ENCODE measurements at regions not wholly inside any gene's neighbourhood (a gene's known extent, or its start where the extent isn't known, plus 50 kb on each side); places are given as distances from the start of the nearest gene placed in this dataset.

DNA sequence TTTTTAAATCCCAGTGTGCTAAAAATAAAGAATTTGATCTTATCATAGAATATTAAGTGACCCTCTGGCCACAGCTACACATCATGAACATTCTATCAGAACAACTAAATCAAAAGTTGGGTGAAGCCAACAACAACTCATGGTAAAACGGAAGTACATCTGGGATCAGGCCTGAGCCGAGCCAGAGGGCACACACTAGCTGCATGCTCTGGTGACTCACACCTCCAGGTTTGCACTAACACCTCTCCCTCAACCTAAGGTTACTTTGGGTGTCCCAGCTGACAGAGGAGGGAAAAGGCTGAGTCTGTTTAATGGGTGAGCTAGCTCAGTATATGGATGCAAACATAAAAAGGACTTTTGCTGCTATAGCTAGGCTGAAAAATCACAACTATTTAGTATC lies 281.6 kb downstream of the HGF start:
- intact Hi-C loops (cut with micrococcal nuclease) = loop anchor here (10.0 kb wide), 1 partner anchor 1117 kb away; no protein-coding TSS in a partner anchor

GRCh38 chr7:81487516-81487915 lies 282.3 kb downstream of the HGF start:
- CTCF ChIA-PET = interaction anchor here (1.5 to 8.0 kb wide), 3 partner anchors 12 to 531 kb away, joined by 5 to 78 read pairs (median 26); no protein-coding TSS in a partner anchor
- Mint-ChIP-seq H3K27ac (ENCODE audit: low read depth, unreplicated experiment) (no peak overlapping the region), H3K4me3 (ENCODE audit: unreplicated experiment) (no peak overlapping the region), H3K27me3 (ENCODE audit: insufficient read depth, unreplicated experiment) (peaks cover 11% of the 10 kb centered on the region), H3K9me3 (ENCODE audit: unreplicated experiment) (no peaks in the 10 kb centered on the region), H3K36me3 (ENCODE audit: insufficient read depth, unreplicated experiment) (no peaks in the 10 kb centered on the region), H3K4me1 (ENCODE audit: insufficient read depth, unreplicated experiment) (no peaks in the 10 kb centered on the region)
- TF ChIP-seq, protein P1, sequence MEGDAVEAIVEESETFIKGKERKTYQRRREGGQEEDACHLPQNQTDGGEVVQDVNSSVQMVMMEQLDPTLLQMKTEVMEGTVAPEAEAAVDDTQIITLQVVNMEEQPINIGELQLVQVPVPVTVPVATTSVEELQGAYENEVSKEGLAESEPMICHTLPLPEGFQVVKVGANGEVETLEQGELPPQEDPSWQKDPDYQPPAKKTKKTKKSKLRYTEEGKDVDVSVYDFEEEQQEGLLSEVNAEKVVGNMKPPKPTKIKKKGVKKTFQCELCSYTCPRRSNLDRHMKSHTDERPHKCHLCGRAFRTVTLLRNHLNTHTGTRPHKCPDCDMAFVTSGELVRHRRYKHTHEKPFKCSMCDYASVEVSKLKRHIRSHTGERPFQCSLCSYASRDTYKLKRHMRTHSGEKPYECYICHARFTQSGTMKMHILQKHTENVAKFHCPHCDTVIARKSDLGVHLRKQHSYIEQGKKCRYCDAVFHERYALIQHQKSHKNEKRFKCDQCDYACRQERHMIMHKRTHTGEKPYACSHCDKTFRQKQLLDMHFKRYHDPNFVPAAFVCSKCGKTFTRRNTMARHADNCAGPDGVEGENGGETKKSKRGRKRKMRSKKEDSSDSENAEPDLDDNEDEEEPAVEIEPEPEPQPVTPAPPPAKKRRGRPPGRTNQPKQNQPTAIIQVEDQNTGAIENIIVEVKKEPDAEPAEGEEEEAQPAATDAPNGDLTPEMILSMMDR (IDR thresholded peaks at IDR 0.05; ENCODE audit: unreplicated experiment) = no peak
- BruUV-seq (replicated peaks) = no TSS peak
- intact Hi-C loops (cut with micrococcal nuclease) = loop anchor here (10.0 kb wide), 1 partner anchor 1117 kb away; no protein-coding TSS in a partner anchor
- POLR2A ChIA-PET = interaction anchor here (1.3 kb wide), 1 partner anchor 10 kb away, joined by 4 read pairs; no protein-coding TSS in a partner anchor
- no peak for DNase-seq (ENCODE audit: unreplicated experiment)

More for the DNA sequence above, 281.6 kb downstream of the HGF start:
- Mint-ChIP-seq H3K36me3 (ENCODE audit: insufficient read depth, unreplicated experiment) (no peaks in the 10 kb centered on the region), H3K27ac (ENCODE audit: low read depth, unreplicated experiment) (no peak overlapping the region), H3K27me3 (ENCODE audit: insufficient read depth, unreplicated experiment) (peaks cover 11% of the 10 kb centered on the region), H3K9me3 (ENCODE audit: unreplicated experiment) (no peaks in the 10 kb centered on the region), H3K4me3 (ENCODE audit: unreplicated experiment) (no peak overlapping the region), H3K4me1 (ENCODE audit: insufficient read depth, unreplicated experiment) (no peaks in the 10 kb centered on the region)
- BruUV-seq (replicated peaks) = no TSS peak
- DNase-seq (ENCODE audit: unreplicated experiment) = peak; percentile 46
- TF ChIP-seq, protein P1 (IDR thresholded peaks at IDR 0.05; ENCODE audit: unreplicated experiment) = no peak
- ChIA-PET CTCF (interaction anchor here (0.5 to 8.0 kb wide), 4 partner anchors 11 to 852 kb away, joined by 3 to 78 read pairs (median 16); no protein-coding TSS in a partner anchor), POLR2A (interaction anchor here (1.3 kb wide), 1 partner anchor 11 kb away, joined by 4 read pairs; no protein-coding TSS in a partner anchor)

DNA sequence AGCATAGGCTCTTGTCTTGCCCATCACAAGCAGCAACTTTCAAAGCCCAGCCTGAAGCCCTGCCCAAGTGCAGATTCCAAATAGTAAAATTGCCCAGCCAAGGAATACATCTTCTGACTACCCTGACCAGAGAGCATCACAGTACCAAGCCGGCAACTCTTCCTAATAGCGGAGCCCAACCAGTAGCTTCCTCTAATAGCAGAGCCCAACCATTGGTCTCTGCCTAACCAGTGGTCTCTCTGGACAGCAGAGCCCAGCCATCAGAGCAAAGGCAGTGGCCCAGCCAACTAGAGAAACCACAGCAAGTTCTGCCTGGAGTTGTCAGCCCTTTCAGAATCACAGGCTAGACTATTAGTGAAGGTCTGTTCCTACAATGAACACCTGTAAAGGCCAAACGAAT lies 285.6 kb downstream of the HGF start:
- ChIA-PET CTCF (interaction anchor here (0.6 to 8.0 kb wide), 9 partner anchors 9 to 1044 kb away, joined by 3 to 78 read pairs (median 5); no protein-coding TSS in a partner anchor), POLR2A (no interaction called here)
- H3K4me3 Mint-ChIP-seq (ENCODE audit: unreplicated experiment) = no peak overlapping the region
- H3K27me3 Mint-ChIP-seq (ENCODE audit: insufficient read depth, unreplicated experiment) = peaks cover 10% of the 10 kb centered on the region
- no peaks in the 10 kb centered on the region for H3K4me1 Mint-ChIP-seq (ENCODE audit: insufficient read depth, unreplicated experiment)
- intact Hi-C loops (cut with micrococcal nuclease) = loop anchor here (5.0 to 10.0 kb wide), 2 partner anchors 1088 to 1121 kb away; no protein-coding TSS in a partner anchor
- no peak overlapping the region for H3K27ac Mint-ChIP-seq (ENCODE audit: low read depth, unreplicated experiment)
- H3K9me3 Mint-ChIP-seq (ENCODE audit: unreplicated experiment) = no peaks in the 10 kb centered on the region
- no peaks in the 10 kb centered on the region for H3K36me3 Mint-ChIP-seq (ENCODE audit: insufficient read depth, unreplicated experiment)
- BruUV-seq (replicated peaks) = no TSS peak
- DNase-seq (ENCODE audit: unreplicated experiment) = peak; percentile 33
- TF ChIP-seq, protein P1 (IDR thresholded peaks at IDR 0.05; ENCODE audit: unreplicated experiment) = no peak

GRCh38 chr7:81482600-81483186 lies 287.2 kb downstream of the HGF start:
- CTCF ChIA-PET = interaction anchor here (0.6 to 8.0 kb wide), 26 partner anchors 8 to 1249 kb away, joined by 3 to 78 read pairs (median 4); no protein-coding TSS in a partner anchor
- H3K27me3 Mint-ChIP-seq (ENCODE audit: insufficient read depth, unreplicated experiment) = peaks cover 10% of the 10 kb centered on the region
- no peaks in the 10 kb centered on the region for H3K9me3 Mint-ChIP-seq (ENCODE audit: unreplicated experiment)
- intact Hi-C loops (cut with micrococcal nuclease) = loop anchor here (1.0 to 10.0 kb wide), 4 partner anchors 234 to 1122 kb away; no protein-coding TSS in a partner anchor
- H3K4me3 Mint-ChIP-seq (ENCODE audit: unreplicated experiment) = no peak overlapping the region
- DNase-seq (ENCODE audit: unreplicated experiment) = peak; percentile 22
- H3K4me1 Mint-ChIP-seq (ENCODE audit: insufficient read depth, unreplicated experiment) = no peaks in the 10 kb centered on the region
- TF ChIP-seq, protein P1 (IDR thresholded peaks at IDR 0.05; ENCODE audit: unreplicated experiment) = peak; percentile 63
- POLR2A ChIA-PET = interaction anchor here (0.6 to 1.3 kb wide), 5 partner anchors 13 to 859 kb away, joined by 3 to 5 read pairs (median 3); no protein-coding TSS in a partner anchor
- H3K27ac Mint-ChIP-seq (ENCODE audit: low read depth, unreplicated experiment) = no peak overlapping the region
- no TSS peak for BruUV-seq (replicated peaks)
- H3K36me3 Mint-ChIP-seq (ENCODE audit: insufficient read depth, unreplicated experiment) = no peaks in the 10 kb centered on the region
